HG03175 (cell line): ENCODE measurements at regions not wholly inside any gene's neighbourhood (a gene's known extent, or its start where the extent isn't known, plus 50 kb on each side); places are given as distances from the start of the nearest gene placed in this dataset.

Experiments
- ATAC-seq: cut with Tn5 transposase; IDR thresholded peaks from one replicate; pipeline ENCODE4 v1.9.1; 2021; ENCODE audit warnings: mild to moderate bottlenecking, moderate library complexity; ENCODE audit not compliant: unreplicated experiment

- ATAC-seq: no peak
Observed at GRCh38 chr4:182188622-182189021, 54.6 kb upstream of the TENM3 start.

GRCh38 chr4:182189103-182189878, 53.9 kb upstream of the TENM3 start:
- ATAC-seq: no peak

- no peak for ATAC-seq
Observed at GRCh38 chr4:182190306-182190705, 52.9 kb upstream of the TENM3 start.

GRCh38 chr4:182192511-182193181, 50.6 kb upstream of the TENM3 start:
- ATAC-seq: no peak

- ATAC-seq: no peak
Observed at GRCh38 chr4:182193311-182193710, 49.9 kb upstream of the TENM3 start.
